ENCODE measurements at regions not wholly inside any gene's neighbourhood (a gene's known extent, or its start where the extent isn't known, plus 50 kb on each side); places are given as distances from the start of the nearest gene placed in this dataset.
A peak's percentile ranks its signal among the peaks of the same experiment; 100 is the strongest.

DNA sequence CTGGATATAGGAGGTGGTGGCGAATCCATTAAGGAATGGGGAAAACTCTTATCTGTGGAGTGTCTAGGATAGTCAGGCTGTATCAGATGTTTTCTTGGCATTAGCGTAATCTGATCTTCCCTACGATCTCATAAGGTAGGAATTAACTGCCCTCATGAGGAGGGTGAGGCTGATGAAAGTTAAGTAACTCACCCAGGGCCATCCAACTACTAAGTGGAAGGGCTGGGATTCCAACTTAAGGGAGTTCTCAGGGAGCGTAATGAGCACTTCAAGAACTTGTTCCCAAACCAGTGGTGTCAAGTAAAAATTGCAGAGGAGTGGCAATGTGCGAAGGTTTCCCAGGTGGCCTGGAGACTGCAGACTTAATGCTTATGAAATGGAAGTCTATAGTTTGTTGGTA, 55.9 kb upstream of the OSBPL11 start:
- peaks cover 4% of the 10 kb centered on the region; the same call in 1 of the 2 replicates for H3K4me1 ChIP-seq (ENCODE audit: insufficient read depth, low read length)
- POLR2A ChIA-PET (ENCODE audit: unreplicated experiment): no interaction called here

DNA sequence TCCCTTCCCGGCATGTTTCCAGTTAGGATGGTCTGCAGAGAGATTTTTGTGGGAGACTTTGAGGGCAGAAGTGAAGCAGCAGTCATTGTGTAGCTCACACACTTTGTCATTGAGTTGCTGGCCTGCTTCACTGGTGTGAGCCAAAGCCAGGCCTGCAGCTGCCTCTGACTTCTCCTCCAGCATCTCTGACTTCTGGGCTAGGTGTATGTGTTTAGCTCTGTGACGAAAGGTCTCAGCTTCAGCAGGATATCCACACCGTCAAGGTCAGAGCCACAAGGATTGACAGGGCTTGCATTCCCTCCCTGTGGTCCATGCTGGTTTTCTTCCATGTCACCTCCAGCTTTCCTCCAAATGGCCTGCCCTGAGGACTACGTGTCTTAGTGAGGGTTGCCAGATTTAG, 57.1 kb upstream of the OSBPL11 start:
- intact Hi-C loops (cut with micrococcal nuclease): no loop called here
- no peak overlapping the region for H2AFZ ChIP-seq (ENCODE audit: low read length)

More for the DNA sequence above, 55.9 kb upstream of the OSBPL11 start:
- no peaks in the 10 kb centered on the region for H3K9me3 ChIP-seq (ENCODE audit: low read length)
- H3K4me3 ChIP-seq (ENCODE audit: low read length): no peak overlapping the region
- no peak overlapping the region for H3K9ac ChIP-seq (ENCODE audit: low read length)
- no peak overlapping the region for H2AFZ ChIP-seq (ENCODE audit: low read length)
- CTCF ChIA-PET: no interaction called here
- H3K36me3 ChIP-seq (ENCODE audit: low read depth, low read length): no peaks in the 10 kb centered on the region
- no peaks in the 10 kb centered on the region for H3K27me3 ChIP-seq (ENCODE audit: low read length)
- H4K20me1 ChIP-seq (ENCODE audit: low read length): no peaks in the 10 kb centered on the region
- no peak overlapping the region for H3K4me2 ChIP-seq (ENCODE audit: low read length)
- TF ChIP-seq, protein P1, sequence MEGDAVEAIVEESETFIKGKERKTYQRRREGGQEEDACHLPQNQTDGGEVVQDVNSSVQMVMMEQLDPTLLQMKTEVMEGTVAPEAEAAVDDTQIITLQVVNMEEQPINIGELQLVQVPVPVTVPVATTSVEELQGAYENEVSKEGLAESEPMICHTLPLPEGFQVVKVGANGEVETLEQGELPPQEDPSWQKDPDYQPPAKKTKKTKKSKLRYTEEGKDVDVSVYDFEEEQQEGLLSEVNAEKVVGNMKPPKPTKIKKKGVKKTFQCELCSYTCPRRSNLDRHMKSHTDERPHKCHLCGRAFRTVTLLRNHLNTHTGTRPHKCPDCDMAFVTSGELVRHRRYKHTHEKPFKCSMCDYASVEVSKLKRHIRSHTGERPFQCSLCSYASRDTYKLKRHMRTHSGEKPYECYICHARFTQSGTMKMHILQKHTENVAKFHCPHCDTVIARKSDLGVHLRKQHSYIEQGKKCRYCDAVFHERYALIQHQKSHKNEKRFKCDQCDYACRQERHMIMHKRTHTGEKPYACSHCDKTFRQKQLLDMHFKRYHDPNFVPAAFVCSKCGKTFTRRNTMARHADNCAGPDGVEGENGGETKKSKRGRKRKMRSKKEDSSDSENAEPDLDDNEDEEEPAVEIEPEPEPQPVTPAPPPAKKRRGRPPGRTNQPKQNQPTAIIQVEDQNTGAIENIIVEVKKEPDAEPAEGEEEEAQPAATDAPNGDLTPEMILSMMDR (conservative IDR thresholded peaks at IDR 0.05; ENCODE audit: low read depth, low read length): no peak
- TF ChIP-seq EZH2 (IDR thresholded peaks at IDR 0.05; ENCODE audit: low read length, unreplicated experiment) (no peak), EZH2phosphoT487 (IDR thresholded peaks at IDR 0.05; ENCODE audit: borderline replicate concordance, low read length) (no peak)
- no peaks in the 10 kb centered on the region for H3K79me2 ChIP-seq (ENCODE audit: low read length)
- DNase-seq: peak; percentile 27
- ATAC-seq: peak; percentile 49
- no peaks in the 10 kb centered on the region for H3F3A ChIP-seq (ENCODE audit: low read length, unreplicated experiment)
- no peak overlapping the region for H3K27ac ChIP-seq (ENCODE audit: low read length)
- no TSS peak for BruUV-seq (replicated peaks)
- H3K9me2 ChIP-seq (replicated peaks; ENCODE audit: low read length): no peaks in the 10 kb centered on the region
- intact Hi-C loops (cut with micrococcal nuclease): no loop called here

DNA sequence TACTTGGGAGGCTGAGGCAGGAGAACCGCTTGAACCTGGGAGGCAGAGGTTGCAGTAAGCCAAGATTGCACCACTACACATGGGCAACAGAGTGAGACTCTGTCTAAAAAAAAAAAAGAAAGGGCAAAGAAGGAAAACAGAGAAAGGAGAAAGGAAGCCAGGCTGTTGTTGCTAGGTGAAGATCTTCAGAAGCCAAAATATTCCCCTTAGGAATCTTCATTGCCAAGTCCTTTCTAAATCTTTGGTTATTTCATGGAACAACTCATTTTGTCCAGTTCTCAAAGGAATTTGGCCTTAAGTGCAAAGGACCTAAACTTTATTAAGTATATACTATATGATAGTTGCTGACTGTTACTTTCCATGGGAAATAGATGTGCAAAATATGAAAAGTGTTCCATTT, 59.2 kb upstream of the OSBPL11 start:
- H3K36me3 ChIP-seq (ENCODE audit: low read depth, low read length): no peaks in the 10 kb centered on the region
- no peak overlapping the region for H3K9ac ChIP-seq (ENCODE audit: low read length)
- H3K27ac ChIP-seq (ENCODE audit: low read length): no peak overlapping the region
- DNase-seq (no peak), ATAC-seq (no peak)
- no peak overlapping the region for H2AFZ ChIP-seq (ENCODE audit: low read length)
- TF ChIP-seq EZH2 (IDR thresholded peaks at IDR 0.05; ENCODE audit: low read length, unreplicated experiment): no peak
- TF ChIP-seq EZH2phosphoT487 (IDR thresholded peaks at IDR 0.05; ENCODE audit: borderline replicate concordance, low read length): no peak
- TF ChIP-seq, protein P1 (conservative IDR thresholded peaks at IDR 0.05; ENCODE audit: low read depth, low read length): no peak
- BruUV-seq (replicated peaks): no TSS peak
- no peak overlapping the region for H3K4me3 ChIP-seq (ENCODE audit: low read length)
- no peaks in the 10 kb centered on the region for H3K79me2 ChIP-seq (ENCODE audit: low read length)
- H3K9me3 ChIP-seq (ENCODE audit: low read length): no peaks in the 10 kb centered on the region
- no peaks in the 10 kb centered on the region for H3F3A ChIP-seq (ENCODE audit: low read length, unreplicated experiment)
- CTCF ChIA-PET: no interaction called here
- intact Hi-C loops (cut with micrococcal nuclease): no loop called here
- H3K4me1 ChIP-seq (ENCODE audit: insufficient read depth, low read length): peaks cover 4% of the 10 kb centered on the region; the same call in 1 of the 2 replicates
- H4K20me1 ChIP-seq (ENCODE audit: low read length): no peaks in the 10 kb centered on the region
- H3K27me3 ChIP-seq (ENCODE audit: low read length): no peaks in the 10 kb centered on the region
- no peaks in the 10 kb centered on the region for H3K9me2 ChIP-seq (replicated peaks; ENCODE audit: low read length)
- POLR2A ChIA-PET (ENCODE audit: unreplicated experiment): no interaction called here
- H3K4me2 ChIP-seq (ENCODE audit: low read length): no peak overlapping the region

More for the DNA sequence above, 57.1 kb upstream of the OSBPL11 start:
- Histone ChIP-seq H3K4me3 (ENCODE audit: low read length) (no peak overlapping the region), H3F3A (ENCODE audit: low read length, unreplicated experiment) (no peaks in the 10 kb centered on the region), H3K9me3 (ENCODE audit: low read length) (no peaks in the 10 kb centered on the region), H3K27ac (ENCODE audit: low read length) (no peak overlapping the region), H3K9me2 (replicated peaks; ENCODE audit: low read length) (no peaks in the 10 kb centered on the region), H3K27me3 (ENCODE audit: low read length) (no peaks in the 10 kb centered on the region), H4K20me1 (ENCODE audit: low read length) (no peaks in the 10 kb centered on the region), H3K4me1 (ENCODE audit: insufficient read depth, low read length) (peaks cover 4% of the 10 kb centered on the region; the same call in 1 of the 2 replicates), H3K79me2 (ENCODE audit: low read length) (no peaks in the 10 kb centered on the region), H3K4me2 (ENCODE audit: low read length) (no peak overlapping the region), H3K36me3 (ENCODE audit: low read depth, low read length) (no peaks in the 10 kb centered on the region), H3K9ac (ENCODE audit: low read length) (no peak overlapping the region)
- no peak for ATAC-seq
- ChIA-PET POLR2A (ENCODE audit: unreplicated experiment) (interaction anchor here (0.6 kb wide), 1 partner anchor 31 kb away, joined by 3 read pairs; no protein-coding TSS in a partner anchor), CTCF (no interaction called here)
- DNase-seq: no peak
- no TSS peak for BruUV-seq (replicated peaks)
- TF ChIP-seq, protein P1 (conservative IDR thresholded peaks at IDR 0.05; ENCODE audit: low read depth, low read length): no peak
- TF ChIP-seq EZH2 (IDR thresholded peaks at IDR 0.05; ENCODE audit: low read length, unreplicated experiment) (no peak), EZH2phosphoT487 (IDR thresholded peaks at IDR 0.05; ENCODE audit: borderline replicate concordance, low read length) (no peak)
